ENCODE measurements at regions not wholly inside any gene's neighbourhood (a gene's known extent, or its start where the extent isn't known, plus 50 kb on each side); places are given as distances from the start of the nearest gene placed in this dataset.

GRCh38 chr6:135780326-135780725, 71.2 kb upstream of the PDE7B start:
- DNase-seq (ENCODE audit: low spot score), result no peak
- TF ChIP-seq, protein P1, sequence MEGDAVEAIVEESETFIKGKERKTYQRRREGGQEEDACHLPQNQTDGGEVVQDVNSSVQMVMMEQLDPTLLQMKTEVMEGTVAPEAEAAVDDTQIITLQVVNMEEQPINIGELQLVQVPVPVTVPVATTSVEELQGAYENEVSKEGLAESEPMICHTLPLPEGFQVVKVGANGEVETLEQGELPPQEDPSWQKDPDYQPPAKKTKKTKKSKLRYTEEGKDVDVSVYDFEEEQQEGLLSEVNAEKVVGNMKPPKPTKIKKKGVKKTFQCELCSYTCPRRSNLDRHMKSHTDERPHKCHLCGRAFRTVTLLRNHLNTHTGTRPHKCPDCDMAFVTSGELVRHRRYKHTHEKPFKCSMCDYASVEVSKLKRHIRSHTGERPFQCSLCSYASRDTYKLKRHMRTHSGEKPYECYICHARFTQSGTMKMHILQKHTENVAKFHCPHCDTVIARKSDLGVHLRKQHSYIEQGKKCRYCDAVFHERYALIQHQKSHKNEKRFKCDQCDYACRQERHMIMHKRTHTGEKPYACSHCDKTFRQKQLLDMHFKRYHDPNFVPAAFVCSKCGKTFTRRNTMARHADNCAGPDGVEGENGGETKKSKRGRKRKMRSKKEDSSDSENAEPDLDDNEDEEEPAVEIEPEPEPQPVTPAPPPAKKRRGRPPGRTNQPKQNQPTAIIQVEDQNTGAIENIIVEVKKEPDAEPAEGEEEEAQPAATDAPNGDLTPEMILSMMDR (IDR thresholded peaks at IDR 0.05; ENCODE audit: extremely low read depth, insufficient read depth, missing control alignments), result no peak

GRCh38 chr6:135782546-135782945, 69.0 kb upstream of the PDE7B start:
- in situ Hi-C loops (cut with MboI; ENCODE audit: low pct_unique_long_range_greater_than_20kb, low sequenced_read_pairs, unreplicated experiment), result no loop called here
- DNase-seq (ENCODE audit: low spot score), result no peak
- TF ChIP-seq, protein P1 (IDR thresholded peaks at IDR 0.05; ENCODE audit: extremely low read depth, insufficient read depth, missing control alignments), result no peak

More at GRCh38 chr6:135780326-135780725, 71.2 kb upstream of the PDE7B start:
- in situ Hi-C loops (cut with MboI; ENCODE audit: low pct_unique_long_range_greater_than_20kb, low sequenced_read_pairs, unreplicated experiment), result no loop called here

- DNase-seq (ENCODE audit: low spot score), result no peak
- TF ChIP-seq, protein P1 (IDR thresholded peaks at IDR 0.05; ENCODE audit: extremely low read depth, insufficient read depth, missing control alignments), result no peak
- in situ Hi-C loops (cut with MboI; ENCODE audit: low pct_unique_long_range_greater_than_20kb, low sequenced_read_pairs, unreplicated experiment), result no loop called here
Observed at GRCh38 chr6:135784507-135784906, 67.0 kb upstream of the PDE7B start.

GRCh38 chr6:135789375-135790050, 62.0 kb upstream of the PDE7B start:
- TF ChIP-seq, protein P1 (IDR thresholded peaks at IDR 0.05; ENCODE audit: extremely low read depth, insufficient read depth, missing control alignments), result no peak
- DNase-seq (ENCODE audit: low spot score), result no peak
- in situ Hi-C loops (cut with MboI; ENCODE audit: low pct_unique_long_range_greater_than_20kb, low sequenced_read_pairs, unreplicated experiment), result no loop called here

GRCh38 chr6:135791441-135791840, 60.1 kb upstream of the PDE7B start:
- DNase-seq (ENCODE audit: low spot score), result no peak
- TF ChIP-seq, protein P1 (IDR thresholded peaks at IDR 0.05; ENCODE audit: extremely low read depth, insufficient read depth, missing control alignments), result no peak
- in situ Hi-C loops (cut with MboI; ENCODE audit: low pct_unique_long_range_greater_than_20kb, low sequenced_read_pairs, unreplicated experiment), result no loop called here

- in situ Hi-C loops (cut with MboI; ENCODE audit: low pct_unique_long_range_greater_than_20kb, low sequenced_read_pairs, unreplicated experiment), result no loop called here
- no peak for DNase-seq (ENCODE audit: low spot score)
- TF ChIP-seq, protein P1 (IDR thresholded peaks at IDR 0.05; ENCODE audit: extremely low read depth, insufficient read depth, missing control alignments), result no peak
Observed at GRCh38 chr6:135796643-135797305, 54.7 kb upstream of the PDE7B start.

All from GM13977 (cell line).